ENCODE measurements at regions not wholly inside any gene's neighbourhood (a gene's known extent, or its start where the extent isn't known, plus 50 kb on each side); places are given as distances from the start of the nearest gene placed in this dataset.
A peak's percentile ranks its signal among the peaks of the same experiment; 100 is the strongest.

- no peak for ATAC-seq (replicated peaks in 1 of 4)
- H3K4me3 ChIP-seq (ENCODE audit: control insufficient read depth in 1 of 2, extremely low read depth in 1 of 2, low read length in 1 of 2): no peak overlapping the region
- no peaks in the 10 kb centered on the region for H3K4me1 ChIP-seq (ENCODE audit: control insufficient read depth in 1 of 2, extremely low read depth in 1 of 2, insufficient read depth in 2 of 2, low read length in 2 of 2)
- Mint-ChIP-seq H3K4me3 (no peak overlapping the region), H3K27ac (no peak overlapping the region), H3K9me3 (peaks cover 6 to 14% (median 12%) of the 10 kb centered on the region in 3 donors), H3K36me3 (no peaks in the 10 kb centered on the region), H3K4me1 (no peaks in the 10 kb centered on the region), H3K27me3 (no peaks in the 10 kb centered on the region)
- 69% methylated on average over 2 of the region's 3 CpGs for WGBS (ENCODE audit: insufficient coverage)
- H3K27me3 ChIP-seq (replicated peaks in 1 of 2; ENCODE audit: control insufficient read depth in 2 of 2, extremely low read depth in 1 of 2, insufficient read depth in 2 of 2, low read length in 1 of 2): no peaks in the 10 kb centered on the region
- CTCF ChIA-PET: no interaction called here
- no peak overlapping the region for H3K27ac ChIP-seq (ENCODE audit: low read length)
- no peaks in the 10 kb centered on the region for H3K9me3 ChIP-seq
- H3K36me3 ChIP-seq (ENCODE audit: control insufficient read depth in 2 of 2, extremely low read depth in 1 of 2, insufficient read depth in 1 of 2, low read length in 1 of 2): no peaks in the 10 kb centered on the region
- no peak for DNase-seq
- POLR2A ChIA-PET: no interaction called here
Measured at GRCh38 chr4:179855469-179855868, 2387.7 kb upstream of the TENM3 start.

GRCh38 chr4:179858221-179858620, 2385.0 kb upstream of the TENM3 start:
- H3K4me3 ChIP-seq (ENCODE audit: control insufficient read depth in 1 of 2, extremely low read depth in 1 of 2, low read length in 1 of 2): no peak overlapping the region
- no peak for DNase-seq
- WGBS (ENCODE audit: insufficient coverage): no CpG with 5 or more reads among the region's 4 CpGs
- H3K36me3 ChIP-seq (ENCODE audit: control insufficient read depth in 2 of 2, extremely low read depth in 1 of 2, insufficient read depth in 1 of 2, low read length in 1 of 2): no peaks in the 10 kb centered on the region
- ChIA-PET POLR2A (no interaction called here), CTCF (no interaction called here)
- H3K4me1 Mint-ChIP-seq: no peaks in the 10 kb centered on the region
- no peak overlapping the region for H3K27ac Mint-ChIP-seq
- no peak for ATAC-seq (replicated peaks in 1 of 4)
- no peaks in the 10 kb centered on the region for H3K27me3 Mint-ChIP-seq
- H3K27me3 ChIP-seq (replicated peaks in 1 of 2; ENCODE audit: control insufficient read depth in 2 of 2, extremely low read depth in 1 of 2, insufficient read depth in 2 of 2, low read length in 1 of 2): no peaks in the 10 kb centered on the region
- H3K4me1 ChIP-seq (ENCODE audit: control insufficient read depth in 1 of 2, extremely low read depth in 1 of 2, insufficient read depth in 2 of 2, low read length in 2 of 2): no peaks in the 10 kb centered on the region
- H3K4me3 Mint-ChIP-seq: no peak overlapping the region
- H3K27ac ChIP-seq (ENCODE audit: low read length): no peak overlapping the region
- H3K9me3 Mint-ChIP-seq: peaks cover 6 to 21% (median 8%) of the 10 kb centered on the region in 3 donors
- H3K36me3 Mint-ChIP-seq: no peaks in the 10 kb centered on the region
- H3K9me3 ChIP-seq: no peaks in the 10 kb centered on the region

GRCh38 chr4:179867300-179867878, 2375.8 kb upstream of the TENM3 start:
- no peak for ATAC-seq (replicated peaks in 1 of 4)
- Histone ChIP-seq H3K4me3 (ENCODE audit: control insufficient read depth in 1 of 2, extremely low read depth in 1 of 2, low read length in 1 of 2) (no peak overlapping the region), H3K27me3 (replicated peaks in 1 of 2; ENCODE audit: control insufficient read depth in 2 of 2, extremely low read depth in 1 of 2, insufficient read depth in 2 of 2, low read length in 1 of 2) (no peaks in the 10 kb centered on the region), H3K36me3 (ENCODE audit: control insufficient read depth in 2 of 2, extremely low read depth in 1 of 2, insufficient read depth in 1 of 2, low read length in 1 of 2) (no peaks in the 10 kb centered on the region), H3K27ac (ENCODE audit: low read length) (no peak overlapping the region), H3K9me3 (no peaks in the 10 kb centered on the region), H3K4me1 (ENCODE audit: control insufficient read depth in 1 of 2, extremely low read depth in 1 of 2, insufficient read depth in 2 of 2, low read length in 2 of 2) (no peaks in the 10 kb centered on the region)
- POLR2A ChIA-PET: interaction anchor here in 1 of 2 donors (0.7 kb wide), 1 partner anchor 36 kb away, joined by 3 read pairs; no protein-coding TSS in a partner anchor
- Mint-ChIP-seq H3K27ac (no peak overlapping the region), H3K36me3 (no peaks in the 10 kb centered on the region), H3K27me3 (no peaks in the 10 kb centered on the region), H3K9me3 (peaks cover 0 to 9% (median 7%) of the 10 kb centered on the region in 3 donors), H3K4me3 (no peak overlapping the region), H3K4me1 (no peaks in the 10 kb centered on the region)
- DNase-seq: peak in 3 of 35 experiments; percentile 1 to 3 (median 2)
- CTCF ChIA-PET: no interaction called here
- 20% methylated on average over 4 of the region's 6 CpGs for WGBS (ENCODE audit: insufficient coverage)

GRCh38 chr4:179871726-179872125, 2371.5 kb upstream of the TENM3 start:
- Mint-ChIP-seq H3K27me3 (no peaks in the 10 kb centered on the region), H3K4me1 (no peaks in the 10 kb centered on the region), H3K36me3 (no peaks in the 10 kb centered on the region), H3K9me3 (peaks cover 0 to 7% (median 3%) of the 10 kb centered on the region in 3 donors), H3K27ac (no peak overlapping the region), H3K4me3 (no peak overlapping the region)
- H3K27ac ChIP-seq (ENCODE audit: low read length): no peak overlapping the region
- H3K27me3 ChIP-seq (replicated peaks in 1 of 2; ENCODE audit: control insufficient read depth in 2 of 2, extremely low read depth in 1 of 2, insufficient read depth in 2 of 2, low read length in 1 of 2): no peaks in the 10 kb centered on the region
- H3K9me3 ChIP-seq: no peaks in the 10 kb centered on the region
- no peaks in the 10 kb centered on the region for H3K36me3 ChIP-seq (ENCODE audit: control insufficient read depth in 2 of 2, extremely low read depth in 1 of 2, insufficient read depth in 1 of 2, low read length in 1 of 2)
- WGBS (ENCODE audit: insufficient coverage): 20% methylated on average over 1 of the region's 1 CpG
- H3K4me3 ChIP-seq (ENCODE audit: control insufficient read depth in 1 of 2, extremely low read depth in 1 of 2, low read length in 1 of 2): no peak overlapping the region
- ATAC-seq (replicated peaks in 1 of 4) (no peak), DNase-seq (no peak)
- POLR2A ChIA-PET: no interaction called here
- CTCF ChIA-PET: no interaction called here
- H3K4me1 ChIP-seq (ENCODE audit: control insufficient read depth in 1 of 2, extremely low read depth in 1 of 2, insufficient read depth in 2 of 2, low read length in 2 of 2): no peaks in the 10 kb centered on the region

- H3K4me3 Mint-ChIP-seq: no peak overlapping the region
- ATAC-seq (replicated peaks in 1 of 4): no peak
- DNase-seq: no peak
- H3K4me1 Mint-ChIP-seq: no peaks in the 10 kb centered on the region
- H3K9me3 Mint-ChIP-seq: peaks cover 0 to 10% (median 0%) of the 10 kb centered on the region in 3 donors
- ChIA-PET POLR2A (no interaction called here), CTCF (interaction anchor here in 1 of 2 donors (0.6 to 0.7 kb wide), 2 partner anchors 34 to 1108 kb away, joined by 3 read pairs; no protein-coding TSS in a partner anchor)
- 0% methylated on average over 1 of the region's 3 CpGs for WGBS (ENCODE audit: insufficient coverage)
- H3K4me1 ChIP-seq (ENCODE audit: control insufficient read depth in 1 of 2, extremely low read depth in 1 of 2, insufficient read depth in 2 of 2, low read length in 2 of 2): no peaks in the 10 kb centered on the region
- H3K27me3 ChIP-seq (replicated peaks in 1 of 2; ENCODE audit: control insufficient read depth in 2 of 2, extremely low read depth in 1 of 2, insufficient read depth in 2 of 2, low read length in 1 of 2): no peaks in the 10 kb centered on the region
- no peaks in the 10 kb centered on the region for H3K36me3 Mint-ChIP-seq
- H3K4me3 ChIP-seq (ENCODE audit: control insufficient read depth in 1 of 2, extremely low read depth in 1 of 2, low read length in 1 of 2): no peak overlapping the region
- H3K27me3 Mint-ChIP-seq: no peaks in the 10 kb centered on the region
- H3K27ac ChIP-seq (ENCODE audit: low read length): no peak overlapping the region
- no peak overlapping the region for H3K27ac Mint-ChIP-seq
- no peaks in the 10 kb centered on the region for H3K36me3 ChIP-seq (ENCODE audit: control insufficient read depth in 2 of 2, extremely low read depth in 1 of 2, insufficient read depth in 1 of 2, low read length in 1 of 2)
- H3K9me3 ChIP-seq: no peaks in the 10 kb centered on the region
Measured at GRCh38 chr4:179872755-179873154, 2370.4 kb upstream of the TENM3 start.

- CTCF ChIA-PET: no interaction called here
- ATAC-seq (replicated peaks in 1 of 4) (no peak), DNase-seq (no peak)
- H3K9me3 ChIP-seq: no peaks in the 10 kb centered on the region
- Mint-ChIP-seq H3K4me3 (no peak overlapping the region), H3K36me3 (no peaks in the 10 kb centered on the region), H3K9me3 (peaks cover 4 to 7% (median 4%) of the 10 kb centered on the region in 3 donors), H3K27me3 (no peaks in the 10 kb centered on the region), H3K4me1 (no peaks in the 10 kb centered on the region), H3K27ac (no peak overlapping the region)
- POLR2A ChIA-PET: no interaction called here
- H3K4me3 ChIP-seq (ENCODE audit: control insufficient read depth in 1 of 2, extremely low read depth in 1 of 2, low read length in 1 of 2): no peak overlapping the region
- H3K36me3 ChIP-seq (ENCODE audit: control insufficient read depth in 2 of 2, extremely low read depth in 1 of 2, insufficient read depth in 1 of 2, low read length in 1 of 2): no peaks in the 10 kb centered on the region
- no peaks in the 10 kb centered on the region for H3K4me1 ChIP-seq (ENCODE audit: control insufficient read depth in 1 of 2, extremely low read depth in 1 of 2, insufficient read depth in 2 of 2, low read length in 2 of 2)
- no CpG with 5 or more reads among the region's 3 CpGs for WGBS (ENCODE audit: insufficient coverage)
- H3K27ac ChIP-seq (ENCODE audit: low read length): no peak overlapping the region
- H3K27me3 ChIP-seq (replicated peaks in 1 of 2; ENCODE audit: control insufficient read depth in 2 of 2, extremely low read depth in 1 of 2, insufficient read depth in 2 of 2, low read length in 1 of 2): no peaks in the 10 kb centered on the region
Measured at GRCh38 chr4:179880756-179881155, 2362.4 kb upstream of the TENM3 start.
